Uterus (tissue), 3 donors: ENCODE measurements at regions not wholly inside any gene's neighbourhood (a gene's known extent, or its start where the extent isn't known, plus 50 kb on each side); places are given as distances from the start of the nearest gene placed in this dataset.

ENCODE experiments used
- DNase-seq, 2 donors: peaks; one replicate each; pipeline ENCODE4 v3.0.0-alpha.2; 2019 to 2020
- H3K27ac ChIP-seq, 2 donors: fragments of 200-600 bp; sonication (generic); 1 replicate in 1 of 2; 2 replicates in 1 of 2; pipeline ENCODE4 v1.5.1; 2016 to 2018
- H3K27me3 ChIP-seq, 2 donors: fragments of 200-600 bp; sonication (generic); one replicate each; pipeline ENCODE4 v1.5.1; 2018 to 2019; ENCODE audit warnings: control low read depth in 1 of 2
- H3K36me3 ChIP-seq, 2 donors: fragments of 200-600 bp; sonication (generic); one replicate each; pipeline ENCODE4 v1.5.1; 2019; ENCODE audit warnings: control low read depth in 1 of 2
- H3K4me1 ChIP-seq, 2 donors: fragments of 200-600 bp; sonication (generic); one replicate each; pipeline ENCODE4 v1.5.1; 2018 to 2019; ENCODE audit warnings: control low read depth in 1 of 2
- H3K4me3 ChIP-seq, 2 donors: fragments of 200-600 bp; sonication (generic); 1 replicate in 1 of 2; 2 replicates in 1 of 2; pipeline ENCODE4 v1.5.1; 2018 to 2019; ENCODE audit warnings: mild to moderate bottlenecking in 1 of 2
- H3K9me3 ChIP-seq, 2 donors: fragments of 200-600 bp; sonication (generic); one replicate each; pipeline ENCODE4 v1.5.1; 2019; ENCODE audit warnings: control low read depth in 1 of 2
- POLR2A ChIP-seq, 2 donors: fragments of 450-650 bp; IDR thresholded peaks; one replicate each; pipeline ENCODE4 v1.6.1; 2016; ENCODE audit warnings: antibody characterized with exemption in 2 of 2, mild to moderate bottlenecking in 1 of 2, moderate library complexity in 1 of 2
- intact Hi-C: fragments of 100-400 bp; cut with DNase I; formaldehyde crosslinking; loops from one replicate; pipeline ENCODE4 v1.15.1; 2023; ENCODE audit warnings: low total_unique reads
- TF ChIP-seq, protein P1 (sequence below), 4 experiments: fragments of 200-600 bp in 2 of 4; fragments of 450-650 bp in 2 of 4; sonication (generic) in 2 of 4; IDR thresholded peaks; one replicate each; pipeline ENCODE4 v1.5.1; 2016 to 2019; ENCODE audit warnings: antibody characterized with exemption in 4 of 4, mild to moderate bottlenecking in 2 of 4, moderate library complexity in 1 of 4
- donor health status: DM: yes; HTN: yes; CAD: no.

DNA sequence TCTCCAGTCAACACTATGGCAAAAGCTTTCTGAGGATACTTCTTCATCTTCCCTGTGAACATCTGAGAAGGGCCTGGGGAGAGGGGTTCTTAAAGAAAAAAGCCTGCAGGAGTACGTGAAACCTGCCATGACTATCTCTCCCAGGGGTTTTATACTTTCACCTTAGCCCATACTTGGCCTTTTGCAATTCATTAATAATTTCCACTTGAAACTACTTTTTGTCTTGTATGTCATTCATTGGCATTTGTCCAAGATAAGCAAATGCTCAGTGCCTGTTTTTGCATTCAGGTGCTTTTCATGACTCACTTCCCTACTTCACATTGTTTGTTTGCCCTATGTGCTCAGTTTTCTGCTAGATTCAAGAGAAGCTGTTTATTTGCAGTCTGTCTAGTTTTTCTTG, 580.3 kb upstream of the GJE1 start:
- no peak overlapping the region for H3K27ac ChIP-seq
- H3K36me3 ChIP-seq: no peaks in the 10 kb centered on the region
- no peak for DNase-seq
- TF ChIP-seq POLR2A (IDR thresholded peaks at IDR 0.05): no peak
- TF ChIP-seq, protein P1, sequence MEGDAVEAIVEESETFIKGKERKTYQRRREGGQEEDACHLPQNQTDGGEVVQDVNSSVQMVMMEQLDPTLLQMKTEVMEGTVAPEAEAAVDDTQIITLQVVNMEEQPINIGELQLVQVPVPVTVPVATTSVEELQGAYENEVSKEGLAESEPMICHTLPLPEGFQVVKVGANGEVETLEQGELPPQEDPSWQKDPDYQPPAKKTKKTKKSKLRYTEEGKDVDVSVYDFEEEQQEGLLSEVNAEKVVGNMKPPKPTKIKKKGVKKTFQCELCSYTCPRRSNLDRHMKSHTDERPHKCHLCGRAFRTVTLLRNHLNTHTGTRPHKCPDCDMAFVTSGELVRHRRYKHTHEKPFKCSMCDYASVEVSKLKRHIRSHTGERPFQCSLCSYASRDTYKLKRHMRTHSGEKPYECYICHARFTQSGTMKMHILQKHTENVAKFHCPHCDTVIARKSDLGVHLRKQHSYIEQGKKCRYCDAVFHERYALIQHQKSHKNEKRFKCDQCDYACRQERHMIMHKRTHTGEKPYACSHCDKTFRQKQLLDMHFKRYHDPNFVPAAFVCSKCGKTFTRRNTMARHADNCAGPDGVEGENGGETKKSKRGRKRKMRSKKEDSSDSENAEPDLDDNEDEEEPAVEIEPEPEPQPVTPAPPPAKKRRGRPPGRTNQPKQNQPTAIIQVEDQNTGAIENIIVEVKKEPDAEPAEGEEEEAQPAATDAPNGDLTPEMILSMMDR (IDR thresholded peaks at IDR 0.05): no peak
- H3K4me1 ChIP-seq: no peaks in the 10 kb centered on the region
- no peaks in the 10 kb centered on the region for H3K27me3 ChIP-seq
- H3K9me3 ChIP-seq: no peaks in the 10 kb centered on the region
- intact Hi-C loops: no loop called here
- no peak overlapping the region for H3K4me3 ChIP-seq

DNA sequence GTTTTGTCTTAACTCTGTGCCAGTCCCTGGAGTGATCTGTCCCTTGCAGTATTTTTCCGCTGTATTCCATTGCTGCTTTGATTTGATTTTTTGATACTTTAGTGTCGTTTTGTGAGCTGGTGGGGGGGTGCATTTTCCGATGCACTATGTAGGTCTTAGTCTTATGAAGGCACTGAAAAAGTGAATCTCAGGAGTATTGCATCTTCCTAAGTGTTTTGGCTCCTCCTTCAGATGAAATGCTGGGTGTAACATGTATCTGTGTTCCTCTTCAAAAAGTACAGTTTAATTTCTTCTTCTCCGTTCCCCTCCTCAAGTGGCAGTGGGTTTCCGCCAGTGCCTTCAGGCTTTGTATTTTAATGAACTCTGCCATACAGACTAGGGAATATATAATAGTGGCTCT, 580.7 kb upstream of the GJE1 start:
- H3K27ac ChIP-seq: no peak overlapping the region
- no peak for DNase-seq
- H3K36me3 ChIP-seq: no peaks in the 10 kb centered on the region
- no peak overlapping the region for H3K4me3 ChIP-seq
- TF ChIP-seq, protein P1 (IDR thresholded peaks at IDR 0.05): no peak
- no peak for TF ChIP-seq POLR2A (IDR thresholded peaks at IDR 0.05)
- no peaks in the 10 kb centered on the region for H3K9me3 ChIP-seq
- H3K27me3 ChIP-seq: no peaks in the 10 kb centered on the region
- no peaks in the 10 kb centered on the region for H3K4me1 ChIP-seq
- intact Hi-C loops: no loop called here

GRCh38 chr6:141551318-141551717, 581.4 kb upstream of the GJE1 start:
- TF ChIP-seq POLR2A (IDR thresholded peaks at IDR 0.05): no peak
- TF ChIP-seq, protein P1 (IDR thresholded peaks at IDR 0.05): no peak
- Histone ChIP-seq H3K27ac (no peak overlapping the region), H3K36me3 (no peaks in the 10 kb centered on the region), H3K9me3 (no peaks in the 10 kb centered on the region), H3K4me3 (no peak overlapping the region), H3K27me3 (no peaks in the 10 kb centered on the region), H3K4me1 (no peaks in the 10 kb centered on the region)
- intact Hi-C loops: no loop called here
- no peak for DNase-seq

DNA sequence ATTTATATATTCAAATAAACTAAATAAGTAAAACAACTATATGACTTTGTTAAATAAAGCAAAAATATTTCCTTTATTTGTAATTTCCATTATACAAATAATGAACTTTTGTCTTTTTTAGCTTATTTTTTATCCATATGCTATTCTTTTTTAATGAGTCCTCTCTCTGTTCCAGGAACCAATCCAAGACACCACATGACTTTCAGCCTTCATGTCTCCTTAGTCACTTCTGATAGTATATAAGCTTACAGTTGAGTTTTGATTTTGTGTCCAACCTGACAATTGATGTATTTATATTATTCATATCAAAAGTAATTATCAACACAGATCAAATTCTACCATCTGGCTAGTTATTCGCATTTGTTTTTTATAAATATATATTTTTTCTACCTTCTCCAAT, 582.3 kb upstream of the GJE1 start:
- Histone ChIP-seq H3K27ac (no peak overlapping the region), H3K36me3 (no peaks in the 10 kb centered on the region), H3K4me1 (no peaks in the 10 kb centered on the region), H3K9me3 (no peaks in the 10 kb centered on the region), H3K27me3 (no peaks in the 10 kb centered on the region), H3K4me3 (no peak overlapping the region)
- TF ChIP-seq, protein P1 (IDR thresholded peaks at IDR 0.05): no peak
- no peak for TF ChIP-seq POLR2A (IDR thresholded peaks at IDR 0.05)
- DNase-seq: no peak
- intact Hi-C loops: no loop called here

DNA sequence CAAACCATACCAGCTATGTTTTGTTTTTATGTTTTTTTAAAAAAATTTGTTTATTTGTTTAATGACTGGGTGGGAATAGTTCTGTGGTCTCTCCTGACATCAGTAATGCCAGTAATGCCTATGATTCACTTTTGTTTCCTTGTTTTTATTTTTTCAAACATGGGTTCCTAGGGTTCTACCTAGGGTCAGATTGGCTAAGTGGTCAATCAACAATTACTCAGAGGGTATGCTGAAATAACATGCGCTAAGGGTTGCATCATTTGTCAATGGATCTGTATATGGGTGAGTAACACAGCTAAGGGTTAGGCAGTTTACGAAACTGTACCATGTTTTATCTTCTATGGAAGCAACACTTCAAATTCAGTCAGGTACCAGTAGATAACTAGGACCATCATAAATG, 583.8 kb upstream of the GJE1 start:
- no peak overlapping the region for H3K27ac ChIP-seq
- no peaks in the 10 kb centered on the region for H3K36me3 ChIP-seq
- TF ChIP-seq POLR2A (IDR thresholded peaks at IDR 0.05): no peak
- TF ChIP-seq, protein P1 (IDR thresholded peaks at IDR 0.05): no peak
- no peak for DNase-seq
- H3K4me1 ChIP-seq: no peaks in the 10 kb centered on the region
- H3K4me3 ChIP-seq: no peak overlapping the region
- no peaks in the 10 kb centered on the region for H3K27me3 ChIP-seq
- H3K9me3 ChIP-seq: no peaks in the 10 kb centered on the region
- intact Hi-C loops: no loop called here
